ENCODE measurements at regions not wholly inside any gene's neighbourhood (a gene's known extent, or its start where the extent isn't known, plus 50 kb on each side); places are given as distances from the start of the nearest gene placed in this dataset.

DNA sequence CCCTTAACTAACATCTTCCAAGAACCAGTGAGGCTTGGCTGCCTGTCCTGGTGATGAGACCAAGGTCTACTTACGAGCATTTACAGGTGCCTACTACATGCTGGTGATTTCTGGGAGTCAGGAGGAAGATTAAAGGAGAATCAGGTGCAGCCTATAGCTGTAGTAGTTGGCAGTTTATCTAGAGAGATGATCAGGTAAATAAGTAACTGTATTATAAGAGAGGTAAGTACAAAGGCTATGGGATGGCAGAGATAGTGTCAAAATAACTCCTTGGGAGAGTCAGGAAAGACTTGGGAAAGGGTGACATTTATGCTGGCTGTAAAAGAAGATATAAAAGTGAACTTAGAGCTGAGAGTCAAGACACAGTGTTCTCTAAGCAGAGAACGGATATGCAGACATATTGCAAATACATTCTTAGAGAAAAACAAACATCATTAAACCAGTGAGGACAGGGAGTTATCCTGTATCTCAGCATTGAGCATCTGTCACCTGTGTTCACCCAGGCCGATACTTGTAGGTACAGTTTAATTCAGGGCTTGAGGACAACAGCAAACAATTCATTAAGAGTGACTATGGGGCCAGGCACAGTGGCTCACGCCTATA, 49.7 kb upstream of the ACP3 start:
- no peak for DNase-seq (ENCODE audit: insufficient read length, low spot score)
- no peak for FAIRE-seq

Measured in HTR-8/SVneo (cell line).